ENCODE measurements at regions not wholly inside any gene's neighbourhood (a gene's known extent, or its start where the extent isn't known, plus 50 kb on each side); places are given as distances from the start of the nearest gene placed in this dataset.

DNA sequence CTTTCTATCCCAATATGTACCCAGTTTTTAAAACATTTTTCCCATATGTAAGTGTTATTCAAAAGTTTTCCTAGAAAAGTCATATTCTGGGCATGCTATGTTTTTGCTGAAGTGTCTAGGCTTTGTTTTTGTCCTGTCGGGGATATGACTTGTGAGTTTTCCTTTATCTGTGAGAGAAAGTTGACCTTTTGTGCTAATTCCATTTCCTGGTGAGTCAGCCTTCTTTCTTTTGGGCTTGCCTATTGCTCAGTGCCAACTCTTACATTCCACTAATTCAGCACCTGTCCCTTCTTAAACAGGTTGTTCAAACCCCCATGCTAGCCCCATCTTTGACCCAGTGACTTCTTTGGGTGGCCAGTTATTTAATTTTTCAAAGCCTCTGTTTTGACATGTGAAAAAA, 146.2 kb downstream of the AHR start:
- Histone ChIP-seq H3K4me3 (ENCODE audit: insufficient read depth, low read depth, low read length) (no peak overlapping the region), H4K20me1 (ENCODE audit: insufficient read depth, low read length) (no peaks in the 10 kb centered on the region), H3K9me3 (ENCODE audit: insufficient read depth, low read depth, low read length) (no peaks in the 10 kb centered on the region), H3K27ac (ENCODE audit: low read depth, low read length) (peak overlapping the region; percentile 41), H3K9ac (ENCODE audit: low read length) (no peak overlapping the region), H3K36me3 (ENCODE audit: insufficient read depth, low read length) (no peaks in the 10 kb centered on the region), H3K79me2 (ENCODE audit: insufficient read depth, low read length) (no peaks in the 10 kb centered on the region), H3K4me2 (ENCODE audit: low read length) (peak overlapping the region; percentile 56), H3K4me1 (ENCODE audit: insufficient read depth, low read length) (peaks cover 7% of the 10 kb centered on the region), H3K27me3 (ENCODE audit: insufficient read depth, low read length) (no peaks in the 10 kb centered on the region), H2AFZ (ENCODE audit: low read depth, low read length) (no peak overlapping the region)
- Mint-ChIP-seq H3K9me3 (ENCODE audit: unreplicated experiment) (peaks cover 14% of the 10 kb centered on the region), H3K27ac (ENCODE audit: unreplicated experiment) (no peak overlapping the region), H3K36me3 (ENCODE audit: low read depth, unreplicated experiment) (peaks cover 2% of the 10 kb centered on the region), H3K27me3 (ENCODE audit: low read depth, unreplicated experiment) (no peaks in the 10 kb centered on the region), H3K4me3 (ENCODE audit: unreplicated experiment) (no peak overlapping the region), H3K4me1 (ENCODE audit: low read depth, unreplicated experiment) (peaks cover 11% of the 10 kb centered on the region)
- no peak for FAIRE-seq
- DNase-seq (ENCODE audit: low read depth): peak; percentile 59
- TF ChIP-seq EZH2 (IDR thresholded peaks at IDR 0.05; ENCODE audit: insufficient read depth, low read length): no peak
- TF ChIP-seq, protein P1, sequence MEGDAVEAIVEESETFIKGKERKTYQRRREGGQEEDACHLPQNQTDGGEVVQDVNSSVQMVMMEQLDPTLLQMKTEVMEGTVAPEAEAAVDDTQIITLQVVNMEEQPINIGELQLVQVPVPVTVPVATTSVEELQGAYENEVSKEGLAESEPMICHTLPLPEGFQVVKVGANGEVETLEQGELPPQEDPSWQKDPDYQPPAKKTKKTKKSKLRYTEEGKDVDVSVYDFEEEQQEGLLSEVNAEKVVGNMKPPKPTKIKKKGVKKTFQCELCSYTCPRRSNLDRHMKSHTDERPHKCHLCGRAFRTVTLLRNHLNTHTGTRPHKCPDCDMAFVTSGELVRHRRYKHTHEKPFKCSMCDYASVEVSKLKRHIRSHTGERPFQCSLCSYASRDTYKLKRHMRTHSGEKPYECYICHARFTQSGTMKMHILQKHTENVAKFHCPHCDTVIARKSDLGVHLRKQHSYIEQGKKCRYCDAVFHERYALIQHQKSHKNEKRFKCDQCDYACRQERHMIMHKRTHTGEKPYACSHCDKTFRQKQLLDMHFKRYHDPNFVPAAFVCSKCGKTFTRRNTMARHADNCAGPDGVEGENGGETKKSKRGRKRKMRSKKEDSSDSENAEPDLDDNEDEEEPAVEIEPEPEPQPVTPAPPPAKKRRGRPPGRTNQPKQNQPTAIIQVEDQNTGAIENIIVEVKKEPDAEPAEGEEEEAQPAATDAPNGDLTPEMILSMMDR (IDR thresholded peaks at IDR 0.05; ENCODE audit: insufficient read depth, low read depth, low read length): no peak

DNA sequence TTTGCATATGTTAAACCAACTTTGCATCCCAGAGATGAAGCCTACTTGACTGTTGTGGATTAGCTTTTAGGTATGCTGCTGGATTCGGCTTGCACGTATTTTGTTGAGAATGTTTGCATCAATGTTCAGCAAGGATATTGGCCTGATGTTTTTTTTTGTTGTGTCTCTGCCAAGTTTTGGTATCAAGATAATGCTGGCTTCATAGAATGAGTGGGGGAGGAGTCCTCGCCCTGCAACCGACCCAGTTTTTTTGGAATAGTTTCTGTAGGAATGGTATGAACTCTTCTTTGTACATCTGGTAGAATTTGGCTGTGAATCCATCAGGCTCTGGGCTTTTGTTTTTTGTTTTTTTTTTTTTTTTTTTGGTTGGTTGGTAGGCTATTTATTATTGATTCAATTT, 147.9 kb downstream of the AHR start:
- no peaks in the 10 kb centered on the region for H3K36me3 ChIP-seq (ENCODE audit: insufficient read depth, low read length)
- TF ChIP-seq EZH2 (IDR thresholded peaks at IDR 0.05; ENCODE audit: insufficient read depth, low read length): no peak
- TF ChIP-seq, protein P1 (IDR thresholded peaks at IDR 0.05; ENCODE audit: insufficient read depth, low read depth, low read length): no peak
- FAIRE-seq: no peak
- H3K9ac ChIP-seq (ENCODE audit: low read length): no peak overlapping the region
- H3K27ac ChIP-seq (ENCODE audit: low read depth, low read length): no peak overlapping the region
- H2AFZ ChIP-seq (ENCODE audit: low read depth, low read length): no peak overlapping the region
- Mint-ChIP-seq H3K4me1 (ENCODE audit: low read depth, unreplicated experiment) (peaks cover 11% of the 10 kb centered on the region), H3K4me3 (ENCODE audit: unreplicated experiment) (no peak overlapping the region), H3K36me3 (ENCODE audit: low read depth, unreplicated experiment) (peaks cover 2% of the 10 kb centered on the region), H3K27ac (ENCODE audit: unreplicated experiment) (no peak overlapping the region), H3K9me3 (ENCODE audit: unreplicated experiment) (peaks cover 10% of the 10 kb centered on the region), H3K27me3 (ENCODE audit: low read depth, unreplicated experiment) (no peaks in the 10 kb centered on the region)
- H3K4me3 ChIP-seq (ENCODE audit: insufficient read depth, low read depth, low read length): no peak overlapping the region
- no peak for DNase-seq (ENCODE audit: low read depth)
- no peaks in the 10 kb centered on the region for H3K79me2 ChIP-seq (ENCODE audit: insufficient read depth, low read length)
- no peak overlapping the region for H3K4me2 ChIP-seq (ENCODE audit: low read length)
- H3K4me1 ChIP-seq (ENCODE audit: insufficient read depth, low read length): peaks cover 7% of the 10 kb centered on the region
- no peaks in the 10 kb centered on the region for H4K20me1 ChIP-seq (ENCODE audit: insufficient read depth, low read length)
- no peaks in the 10 kb centered on the region for H3K9me3 ChIP-seq (ENCODE audit: insufficient read depth, low read depth, low read length)
- H3K27me3 ChIP-seq (ENCODE audit: insufficient read depth, low read length): no peaks in the 10 kb centered on the region

DNA sequence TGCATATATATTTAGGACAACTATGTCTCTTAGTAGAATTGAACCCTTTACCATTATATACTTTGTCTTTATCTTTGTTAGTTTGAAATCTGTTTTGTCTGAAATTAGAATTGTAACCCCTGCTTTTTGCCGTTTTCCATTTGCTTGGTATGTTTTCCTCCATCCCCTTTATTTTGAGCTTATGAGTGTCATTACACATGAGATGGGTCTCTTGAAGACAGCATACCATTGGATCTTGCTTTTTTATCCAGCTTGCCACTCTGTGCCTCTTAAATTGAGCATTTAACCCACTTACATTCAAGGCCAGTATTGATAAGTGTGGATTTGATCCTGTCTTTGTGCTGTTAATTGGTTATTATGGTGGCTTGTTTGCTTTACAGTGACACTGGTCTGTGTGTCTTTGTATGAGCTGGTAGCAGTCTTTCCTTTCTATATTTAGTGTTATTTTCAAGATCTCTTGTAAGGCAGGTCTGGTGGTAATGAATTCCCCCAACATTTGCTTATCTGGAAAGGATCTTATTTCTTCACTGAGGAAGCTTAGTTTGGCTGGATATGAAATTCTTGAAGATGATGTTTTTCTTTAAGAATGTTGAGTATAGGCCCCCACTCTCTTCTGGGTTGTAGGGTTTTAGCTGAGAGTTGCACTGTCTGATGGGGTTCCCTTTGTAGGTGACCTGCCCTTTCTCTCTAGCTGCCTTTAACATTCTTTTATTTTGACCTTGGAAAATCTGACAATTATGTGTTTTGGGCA, 149.5 kb downstream of the AHR start:
- H3K9me3 Mint-ChIP-seq (ENCODE audit: unreplicated experiment): peaks cover 10% of the 10 kb centered on the region
- Histone ChIP-seq H3K9ac (ENCODE audit: low read length) (no peak overlapping the region), H3K4me2 (ENCODE audit: low read length) (no peak overlapping the region), H3K79me2 (ENCODE audit: insufficient read depth, low read length) (no peaks in the 10 kb centered on the region), H3K27ac (ENCODE audit: low read depth, low read length) (no peak overlapping the region), H2AFZ (ENCODE audit: low read depth, low read length) (no peak overlapping the region), H3K27me3 (ENCODE audit: insufficient read depth, low read length) (no peaks in the 10 kb centered on the region), H4K20me1 (ENCODE audit: insufficient read depth, low read length) (no peaks in the 10 kb centered on the region), H3K4me1 (ENCODE audit: insufficient read depth, low read length) (peaks cover 7% of the 10 kb centered on the region), H3K36me3 (ENCODE audit: insufficient read depth, low read length) (no peaks in the 10 kb centered on the region), H3K9me3 (ENCODE audit: insufficient read depth, low read depth, low read length) (no peaks in the 10 kb centered on the region), H3K4me3 (ENCODE audit: insufficient read depth, low read depth, low read length) (no peak overlapping the region)
- no peak overlapping the region for H3K27ac Mint-ChIP-seq (ENCODE audit: unreplicated experiment)
- TF ChIP-seq EZH2 (IDR thresholded peaks at IDR 0.05; ENCODE audit: insufficient read depth, low read length): no peak
- TF ChIP-seq, protein P1 (IDR thresholded peaks at IDR 0.05; ENCODE audit: insufficient read depth, low read depth, low read length): no peak
- H3K27me3 Mint-ChIP-seq (ENCODE audit: low read depth, unreplicated experiment): no peaks in the 10 kb centered on the region
- FAIRE-seq (no peak), DNase-seq (ENCODE audit: low read depth) (no peak)
- H3K36me3 Mint-ChIP-seq (ENCODE audit: low read depth, unreplicated experiment): peaks cover 2% of the 10 kb centered on the region
- H3K4me1 Mint-ChIP-seq (ENCODE audit: low read depth, unreplicated experiment): peaks cover 11% of the 10 kb centered on the region
- no peak overlapping the region for H3K4me3 Mint-ChIP-seq (ENCODE audit: unreplicated experiment)

All from astrocyte (in vitro differentiated cells and primary cell).